Activated CD4-positive, CD25-positive, alpha-beta regulatory T cell (primary cell): ENCODE measurements at regions not wholly inside any gene's neighbourhood (a gene's known extent, or its start where the extent isn't known, plus 50 kb on each side); places are given as distances from the start of the nearest gene placed in this dataset.

Experiments
- DNase-seq, 4 experiments: peaks; one replicate each; lab custom pipeline; 2025; lab: John Stamatoyannopoulos, UW

DNA sequence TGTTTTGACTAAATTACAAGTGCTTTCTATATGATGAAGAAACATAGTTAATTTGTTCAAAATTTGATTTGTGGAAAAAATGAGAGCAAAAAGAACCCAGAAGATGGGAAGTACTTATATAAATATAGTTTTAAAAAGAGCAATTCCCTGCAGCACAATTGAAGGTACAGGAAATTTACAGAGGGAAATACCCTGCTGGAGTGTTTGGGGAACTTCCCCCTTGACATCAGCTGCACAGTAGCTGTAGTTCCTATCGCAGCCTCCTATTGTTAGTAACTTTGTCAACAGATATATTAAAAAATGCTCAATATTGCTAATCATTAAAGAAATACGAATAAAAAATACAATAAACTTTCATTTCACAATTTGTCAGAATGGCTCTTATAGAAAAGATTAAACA lies 1118.8 kb upstream of the ZEB2 start:
- no peak for DNase-seq

DNA sequence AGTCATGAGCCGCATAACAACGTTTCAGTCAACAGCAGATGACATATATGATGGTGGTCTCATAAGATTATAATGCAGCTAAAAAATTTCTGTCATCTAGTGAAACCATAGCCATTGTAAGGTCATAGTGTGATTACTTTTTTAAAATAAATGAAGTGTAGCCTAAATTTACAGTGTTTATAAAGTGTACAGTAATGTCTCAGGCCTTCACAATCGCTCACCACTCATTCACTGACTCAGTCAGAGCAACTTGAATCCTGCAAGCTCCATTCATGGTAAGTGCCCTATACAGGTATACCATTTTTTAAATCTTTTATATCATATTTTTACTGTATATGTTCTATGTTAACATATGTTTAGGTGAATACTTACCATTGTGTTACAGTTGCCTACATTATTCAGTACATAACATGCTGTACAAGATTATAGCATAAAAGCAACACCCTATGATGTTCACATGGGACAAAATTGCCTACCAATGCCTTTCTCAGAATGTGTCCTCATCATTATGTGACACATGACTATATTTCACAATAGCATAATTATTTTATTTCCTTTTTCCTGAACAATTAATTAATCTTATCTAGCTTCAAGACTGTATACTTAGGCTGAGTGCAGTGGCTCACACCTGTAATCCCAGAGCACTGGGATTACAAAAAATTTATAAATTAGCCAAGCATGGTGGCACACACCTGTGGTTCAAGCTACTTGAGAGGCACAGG lies 1115.9 kb upstream of the ZEB2 start:
- DNase-seq: no peak

DNA sequence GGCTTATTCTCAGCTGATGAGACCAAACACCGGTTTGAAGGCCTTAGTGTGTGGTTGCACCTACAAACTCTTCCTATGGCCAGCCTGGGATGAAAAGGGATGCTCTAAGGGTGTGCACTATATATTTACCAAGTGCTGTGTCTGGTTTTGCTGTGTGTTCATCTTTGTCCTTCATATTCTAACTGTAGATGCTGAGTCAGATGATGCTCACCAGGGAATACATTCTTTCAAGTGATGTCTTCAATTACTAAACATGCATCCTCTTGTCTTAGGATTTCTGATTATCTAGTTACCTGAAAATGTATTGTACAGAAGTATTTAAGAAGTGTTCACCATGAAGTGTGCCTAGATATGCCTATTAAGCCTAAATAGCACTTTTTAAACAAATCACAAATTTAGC lies 1111.6 kb upstream of the ZEB2 start:
- DNase-seq: no peak

DNA sequence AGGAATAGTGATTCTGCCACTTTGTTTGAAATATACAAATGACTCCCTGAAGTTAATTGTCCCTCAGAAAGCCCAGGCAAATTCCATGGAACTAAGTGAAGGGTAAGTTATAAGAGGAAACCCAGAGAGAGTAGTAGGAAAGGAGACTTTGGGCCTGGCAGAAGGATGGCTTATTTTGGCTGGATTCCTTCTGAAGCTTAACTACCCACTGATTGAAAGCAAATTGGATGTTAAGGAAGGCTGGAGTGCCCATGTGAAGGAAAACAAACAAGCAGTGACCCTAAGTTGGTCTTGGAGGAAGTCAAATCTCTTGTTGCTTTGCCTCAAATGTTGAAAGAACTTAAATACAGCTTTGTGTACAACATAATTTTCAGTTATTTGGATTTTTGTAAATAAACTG lies 1106.4 kb upstream of the ZEB2 start:
- DNase-seq: no peak

DNA sequence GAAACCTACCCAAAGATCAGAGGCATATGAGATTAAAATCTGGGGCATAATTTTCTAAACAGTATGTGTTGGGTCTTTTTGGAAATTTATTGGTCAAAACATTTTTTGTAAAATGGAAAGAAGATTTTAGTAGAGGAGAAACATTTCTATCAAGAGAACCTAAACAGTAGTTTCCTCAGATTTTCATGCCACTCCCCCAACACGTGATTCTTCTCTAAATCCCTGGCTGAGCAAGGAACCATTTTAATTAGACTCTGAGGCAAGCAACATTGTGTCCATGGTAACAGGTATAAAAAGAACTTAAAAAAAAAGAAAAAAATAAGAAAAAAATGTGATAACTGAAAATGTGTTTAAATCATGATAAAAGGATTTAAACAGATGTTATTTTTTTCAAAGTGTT lies 1105.2 kb upstream of the ZEB2 start:
- DNase-seq: no peak

DNA sequence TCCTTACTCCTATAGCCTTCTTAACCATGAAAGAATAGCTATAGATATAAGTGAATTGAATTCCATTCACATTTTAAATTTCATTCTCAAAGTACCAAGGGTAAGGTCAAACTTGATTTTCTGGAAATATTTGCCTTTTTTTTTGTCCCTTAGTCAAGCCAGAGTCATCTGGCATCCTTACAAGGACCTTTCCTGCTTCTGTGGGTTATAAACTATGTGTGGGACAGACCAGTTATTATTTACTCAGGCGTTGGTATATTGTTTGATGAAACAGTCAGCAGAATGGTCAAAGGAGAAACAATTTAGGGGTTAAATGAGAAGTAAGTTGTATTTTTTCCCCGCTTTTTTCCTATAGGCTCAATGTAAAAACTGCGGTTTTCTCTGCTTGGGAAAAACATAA lies 1103.2 kb upstream of the ZEB2 start:
- DNase-seq: no peak

DNA sequence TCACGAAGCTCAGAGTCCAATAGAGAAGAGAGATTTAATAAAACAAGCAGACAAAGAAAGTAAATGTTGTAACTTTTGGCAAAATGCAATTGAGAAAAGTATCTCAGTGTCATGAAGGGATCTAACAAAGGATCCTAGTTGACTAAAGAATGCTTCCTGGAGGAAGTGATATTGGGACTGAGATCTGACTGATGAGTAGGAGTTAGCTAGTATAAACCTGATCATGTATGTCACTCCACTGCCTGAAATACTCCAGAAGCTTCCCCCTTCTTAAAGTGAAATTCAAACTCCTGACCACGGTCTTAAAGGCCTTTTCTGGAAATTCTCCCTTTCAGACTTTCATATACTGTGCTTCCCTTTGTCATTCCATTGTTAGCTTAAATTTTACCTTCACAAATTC lies 1102.4 kb upstream of the ZEB2 start:
- DNase-seq: no peak

DNA sequence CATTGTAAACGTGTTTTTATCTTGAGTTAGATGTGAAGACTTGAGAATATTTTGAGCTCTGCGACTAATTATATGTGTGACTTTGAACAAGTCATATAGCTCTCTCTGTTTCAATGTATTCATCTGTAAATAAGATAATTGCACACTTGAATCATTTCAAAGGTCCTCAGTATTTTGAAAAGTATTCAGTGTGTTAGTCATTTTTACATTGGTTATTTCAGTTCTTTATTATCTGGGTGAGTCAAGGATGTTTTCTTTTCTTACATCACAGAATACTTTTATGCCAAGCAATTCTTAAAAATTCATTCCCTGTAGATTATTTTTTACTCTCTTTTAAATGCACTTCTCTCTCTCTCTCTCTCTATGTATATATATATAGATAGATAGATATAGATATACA lies 1098.0 kb upstream of the ZEB2 start:
- DNase-seq: no peak

DNA sequence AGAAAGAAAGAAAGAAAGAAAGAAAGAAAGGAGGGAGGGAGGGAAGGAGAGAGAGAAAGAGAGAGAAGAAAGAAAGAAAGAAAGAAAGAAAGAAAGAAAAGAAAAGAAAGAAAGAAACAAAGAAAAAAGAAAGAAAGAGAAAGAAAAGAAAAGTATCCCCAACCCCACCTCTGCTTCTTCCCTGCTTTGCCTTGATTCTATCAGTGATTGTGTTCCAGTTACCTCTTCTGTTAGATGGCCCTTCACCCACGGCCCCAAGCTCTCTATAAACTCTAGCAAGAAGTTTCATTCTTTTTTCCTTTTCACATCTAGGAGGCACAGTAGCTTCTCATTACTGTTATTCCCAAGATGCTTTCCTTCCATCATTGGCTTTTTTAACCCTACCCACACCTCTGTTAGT lies 1097.5 kb upstream of the ZEB2 start:
- DNase-seq: no peak

DNA sequence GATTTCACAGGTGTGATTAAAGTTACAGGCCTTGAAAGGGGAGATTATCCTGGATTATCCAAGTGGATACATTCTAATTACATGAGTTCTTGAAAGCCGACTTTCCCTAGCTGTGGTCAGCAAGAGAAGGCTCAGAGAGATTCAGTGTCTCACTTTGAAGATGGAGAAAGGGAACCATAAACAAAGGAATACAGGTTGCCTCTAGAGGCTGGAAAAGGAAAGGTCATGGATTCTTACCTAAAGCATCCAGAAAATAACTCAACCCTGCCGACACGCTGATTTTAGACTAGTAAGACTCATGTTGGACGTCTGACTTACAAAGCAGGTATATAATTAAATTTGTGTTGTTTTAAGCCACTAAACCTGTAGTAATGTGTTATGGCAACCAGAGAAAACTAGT lies 1095.7 kb upstream of the ZEB2 start:
- DNase-seq: no peak

DNA sequence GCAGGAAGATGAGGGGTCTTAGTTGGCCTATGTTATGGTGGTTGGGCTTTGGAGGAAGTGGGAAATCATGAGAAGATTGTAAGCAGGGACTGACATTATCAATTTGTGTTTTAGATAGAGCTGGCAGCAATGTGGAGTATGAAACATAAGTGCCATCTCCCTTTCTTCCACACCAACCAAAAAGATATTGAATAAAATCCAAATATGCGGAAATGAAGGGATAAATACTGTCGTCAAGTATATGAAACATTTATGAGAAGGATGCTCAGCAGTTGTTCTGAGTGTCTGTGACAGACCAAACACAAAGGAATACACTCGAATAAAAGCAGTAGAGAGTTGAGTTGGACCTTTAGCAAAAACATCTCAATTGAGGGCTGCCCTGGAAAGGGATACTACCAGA lies 1090.0 kb upstream of the ZEB2 start:
- no peak for DNase-seq

DNA sequence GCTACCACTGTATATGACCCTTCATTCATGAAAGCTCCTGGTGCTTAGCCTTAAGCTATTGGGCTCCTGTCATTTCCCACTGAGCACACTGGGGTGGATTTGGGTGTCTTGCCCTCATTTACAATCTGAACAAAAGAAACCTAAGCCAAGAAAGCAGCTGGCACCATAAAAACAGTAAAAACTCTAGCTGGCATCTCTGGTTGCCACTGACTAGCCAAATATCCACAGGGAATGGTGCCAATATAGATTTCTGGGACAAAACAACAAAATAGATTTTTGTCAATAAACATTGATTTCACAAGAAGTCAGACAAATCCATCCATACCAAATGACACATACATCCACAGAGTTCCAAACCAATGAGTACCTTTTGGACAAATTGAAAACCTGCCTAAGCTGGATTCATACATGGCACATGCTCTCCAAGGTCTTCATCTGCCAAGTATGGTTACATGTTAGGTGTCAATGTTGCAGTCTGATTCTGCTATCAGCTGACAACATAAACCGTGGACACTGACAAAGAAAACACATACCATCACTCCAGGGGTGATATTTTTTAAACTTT lies 1081.5 kb upstream of the ZEB2 start:
- no peak for DNase-seq

DNA sequence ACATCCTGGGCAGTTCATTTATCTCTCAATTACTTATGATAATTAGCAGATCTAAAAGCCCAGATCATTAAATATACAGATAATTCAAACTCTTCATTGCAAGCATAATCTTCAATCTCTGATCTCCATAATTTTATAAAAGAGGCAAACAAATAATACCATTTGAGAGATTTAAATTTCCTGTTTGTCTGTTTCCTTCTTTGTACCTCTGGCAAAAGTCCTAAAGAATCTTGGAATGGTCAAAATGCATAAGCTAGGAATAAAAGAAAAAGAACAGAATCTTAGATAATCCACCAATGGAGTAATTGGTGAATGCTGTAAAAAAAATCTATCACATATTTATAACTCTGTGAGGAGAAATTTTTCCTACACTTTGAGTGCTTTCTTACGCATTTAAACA lies 1080.9 kb upstream of the ZEB2 start:
- DNase-seq: no peak

DNA sequence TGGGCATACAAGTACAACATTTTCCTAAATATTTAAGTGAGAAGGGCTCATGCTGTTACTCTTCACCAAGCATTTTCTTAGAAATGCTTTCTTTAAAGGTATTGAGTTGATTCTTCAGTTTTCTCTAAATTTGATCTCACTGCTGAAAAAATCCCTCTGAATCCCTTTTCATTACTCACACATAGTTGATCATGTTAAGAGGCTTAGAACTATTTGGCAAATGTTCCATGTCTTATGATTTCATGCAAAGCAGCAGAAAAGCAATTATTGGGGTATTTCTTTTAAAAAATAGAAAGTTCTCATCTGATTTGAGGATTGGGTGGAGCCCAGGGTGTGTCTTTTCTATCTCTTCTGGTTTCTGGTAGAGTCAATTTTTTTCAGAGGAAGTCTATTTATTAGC lies 1079.8 kb upstream of the ZEB2 start:
- no peak for DNase-seq

DNA sequence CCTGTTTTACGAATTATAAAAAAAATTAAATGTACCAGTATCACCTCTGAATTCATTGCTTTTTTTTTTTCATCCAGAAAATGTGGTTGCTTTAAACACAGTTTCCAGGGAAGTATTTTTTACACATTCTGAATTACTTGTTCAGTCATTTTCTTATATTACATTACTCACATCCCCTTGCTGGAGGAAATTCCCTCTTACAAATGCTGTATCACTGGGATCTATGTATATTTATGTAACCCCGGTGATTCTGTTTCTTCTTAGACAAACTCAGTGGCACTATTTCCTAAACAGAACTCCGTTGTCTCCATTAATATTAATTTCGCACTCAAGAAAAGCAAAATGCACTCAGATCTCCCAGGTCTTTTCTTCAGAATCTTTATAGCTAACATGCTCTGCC lies 1078.5 kb upstream of the ZEB2 start:
- no peak for DNase-seq

DNA sequence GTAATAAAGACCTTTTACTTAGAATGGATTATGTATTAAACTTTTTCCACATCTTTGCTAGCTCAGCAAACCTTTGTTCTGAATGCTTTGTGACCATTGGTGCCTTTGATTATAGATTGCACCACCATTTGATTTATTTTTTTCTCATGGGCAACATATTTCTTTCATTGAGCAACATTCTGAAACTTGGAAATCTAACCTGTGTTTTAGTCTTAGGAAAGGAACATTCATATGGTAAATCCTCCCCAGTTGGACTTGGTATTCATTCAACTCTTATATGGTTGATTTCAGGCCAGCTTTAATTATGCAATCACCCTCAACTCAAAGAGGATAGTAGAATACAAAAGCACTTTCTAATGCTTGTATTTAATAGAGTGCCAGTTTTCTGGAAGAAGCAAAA lies 1077.9 kb upstream of the ZEB2 start:
- DNase-seq: no peak

DNA sequence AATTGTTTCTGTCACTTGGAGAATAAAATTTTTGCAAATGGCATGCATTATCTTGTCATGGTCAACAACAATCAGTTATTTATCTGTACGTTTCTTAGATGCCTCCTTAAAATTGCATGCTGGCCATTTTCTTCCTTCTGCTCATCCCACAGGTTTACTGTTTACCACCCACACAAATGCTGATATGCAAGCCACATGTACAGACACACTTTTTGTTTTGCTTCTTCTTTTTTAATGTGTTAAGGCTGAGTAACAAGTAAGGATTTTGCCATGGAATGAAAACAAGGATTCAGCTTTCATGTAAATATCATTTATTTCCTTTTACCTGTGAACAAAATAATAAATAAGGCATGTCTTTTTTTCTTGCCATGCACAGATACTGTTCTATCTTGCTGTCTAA lies 1077.1 kb upstream of the ZEB2 start:
- DNase-seq: no peak

DNA sequence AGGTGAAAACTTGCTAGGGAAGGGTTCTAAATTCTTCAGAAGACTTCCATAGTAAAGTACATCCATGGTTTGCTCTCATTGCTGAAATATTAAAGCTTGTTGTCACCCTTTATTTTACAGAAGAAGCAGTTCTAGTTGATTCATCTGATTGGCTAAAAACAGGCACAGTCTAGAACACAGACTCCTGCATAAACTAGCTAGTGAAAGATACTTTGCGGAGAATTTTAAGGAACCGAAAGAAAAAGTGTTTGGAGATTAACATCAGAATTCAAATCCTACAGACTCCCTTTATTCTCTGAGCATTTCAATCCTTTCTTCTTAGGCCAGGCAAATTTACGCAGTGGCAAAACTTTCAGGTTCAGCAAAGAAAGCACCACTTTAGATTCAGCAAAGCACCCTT lies 1076.5 kb upstream of the ZEB2 start:
- no peak for DNase-seq

DNA sequence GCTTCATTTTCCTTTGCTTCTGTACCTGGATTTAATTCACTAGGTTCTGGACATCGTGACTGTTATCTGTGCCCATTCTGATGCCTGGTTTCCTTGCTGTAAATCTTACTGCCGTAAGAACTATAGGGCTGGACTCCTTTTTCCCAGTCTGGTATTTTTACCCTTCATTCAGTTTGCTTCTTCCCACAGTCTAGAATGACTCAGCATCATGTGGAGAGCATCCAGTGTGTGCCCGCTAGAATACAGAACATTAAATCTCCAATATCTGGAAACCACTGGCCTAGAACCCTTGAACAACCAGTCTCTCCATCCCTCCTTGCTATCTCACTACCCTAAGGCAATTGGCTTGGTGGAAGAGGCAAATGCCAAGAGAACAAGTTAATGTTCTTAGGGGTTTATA lies 1075.4 kb upstream of the ZEB2 start:
- no peak for DNase-seq

DNA sequence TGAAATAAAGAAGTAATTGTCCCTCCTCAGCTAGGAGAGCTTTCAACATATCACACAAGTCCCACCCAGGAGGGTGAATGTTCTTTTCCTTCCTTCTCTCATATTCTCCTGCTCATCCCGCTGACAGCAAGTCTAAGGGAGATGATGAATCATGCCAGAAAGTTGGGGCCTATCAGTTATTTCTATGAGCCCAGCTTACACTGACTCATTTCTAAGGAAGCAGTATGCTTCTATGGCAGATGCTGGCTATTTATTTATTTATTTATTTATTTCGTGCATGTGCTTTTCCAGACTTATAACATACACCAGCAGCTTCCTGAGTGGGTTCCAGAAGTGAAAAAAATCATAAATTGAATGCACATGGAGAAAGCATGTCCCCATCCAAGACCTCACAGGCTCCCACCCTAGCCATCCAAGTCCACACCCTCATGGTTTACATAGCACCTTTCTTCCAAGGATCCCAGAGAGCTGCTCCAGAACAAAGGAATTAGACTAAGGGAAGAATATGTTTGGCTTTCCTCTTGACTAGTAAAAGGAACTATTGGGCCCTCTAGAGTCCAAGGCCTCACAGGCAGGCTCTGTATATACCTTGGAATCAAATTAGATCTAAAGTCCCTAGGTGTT lies 1074.2 kb upstream of the ZEB2 start:
- DNase-seq: no peak

DNA sequence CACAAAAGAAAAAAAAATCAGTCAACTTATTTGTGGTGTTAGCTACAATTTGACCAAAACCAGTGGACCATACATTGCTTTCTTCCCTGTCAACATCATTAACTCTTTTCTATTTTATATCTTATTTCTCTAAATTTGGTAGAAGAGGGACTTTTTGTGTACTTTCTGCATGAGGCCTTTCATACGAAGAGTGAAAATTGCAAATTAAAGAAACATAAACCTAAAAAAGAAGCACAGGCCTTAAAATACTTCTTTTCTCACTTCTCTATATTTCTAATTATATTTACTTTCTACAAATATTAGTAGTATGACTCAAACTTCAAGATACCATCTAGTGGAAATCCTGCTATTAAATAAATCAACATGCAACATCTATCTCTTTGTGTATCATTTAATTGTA lies 1073.4 kb upstream of the ZEB2 start:
- DNase-seq: no peak

DNA sequence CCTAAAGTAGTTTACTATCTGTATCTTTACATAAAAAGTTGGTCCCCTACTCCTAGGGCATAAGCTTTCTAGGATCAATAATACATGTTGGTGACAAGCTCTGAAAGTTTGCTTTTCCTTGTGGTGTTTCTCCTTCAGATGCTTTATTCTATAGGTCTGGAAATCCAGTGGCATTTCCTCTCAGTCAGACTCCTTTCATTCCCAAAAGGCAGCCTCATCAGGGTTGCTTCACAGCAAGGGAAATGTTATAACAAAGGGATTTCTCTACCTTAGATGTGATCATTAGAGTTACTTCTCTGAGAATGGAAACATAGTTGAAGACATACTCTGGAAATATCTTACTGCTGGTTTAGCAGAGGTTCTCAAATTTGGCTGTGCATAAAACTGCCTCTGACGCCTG lies 1072.4 kb upstream of the ZEB2 start:
- no peak for DNase-seq

DNA sequence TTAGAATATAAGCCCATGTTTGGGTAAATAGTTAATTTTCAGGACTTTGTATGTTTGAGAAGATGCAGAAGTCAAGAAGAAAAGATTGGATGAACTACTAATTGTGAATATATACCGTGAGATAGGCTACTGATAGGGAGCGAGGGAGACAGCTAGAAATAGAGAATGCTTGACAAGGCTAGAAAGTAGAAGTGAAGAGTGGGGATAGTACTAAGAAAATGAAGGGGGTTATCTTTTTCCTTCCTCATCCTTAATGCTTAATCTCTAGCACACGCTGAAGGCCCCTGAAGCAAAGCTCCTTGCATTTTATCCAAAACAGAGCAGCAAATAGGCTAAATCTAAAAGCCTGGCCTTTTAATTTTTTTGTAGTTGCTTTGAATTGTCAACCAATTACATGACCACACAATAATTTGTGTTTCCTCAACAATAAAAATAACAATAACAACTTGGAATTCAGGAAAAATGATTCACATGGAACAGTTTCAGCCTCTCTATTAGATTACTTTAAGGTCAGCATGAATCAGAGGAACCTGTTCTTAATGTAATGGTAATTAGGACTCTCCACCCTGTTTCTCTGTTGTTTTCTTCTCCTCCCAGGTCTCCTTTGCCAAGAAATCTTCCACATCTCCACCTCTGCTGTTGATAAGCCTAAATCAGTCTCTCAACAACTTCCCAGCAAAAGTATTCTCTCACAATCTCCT lies 1071.3 kb upstream of the ZEB2 start:
- no peak for DNase-seq
